Left cardiac atrium (tissue), 4 donors: ENCODE measurements at regions not wholly inside any gene's neighbourhood (a gene's known extent, or its start where the extent isn't known, plus 50 kb on each side); places are given as distances from the start of the nearest gene placed in this dataset.

Experiments used
- ATAC-seq, 2 donors: fragments of 200-7000 bp; cut with Tn5 transposase; one replicate each; pipeline ENCODE4 v1.9.1; 2020; ENCODE audit warnings: mild to moderate bottlenecking in 2 of 2, moderate library complexity in 2 of 2
- DNase-seq: peaks from one replicate; pipeline ENCODE4 v3.0.0-alpha.2; 2020
- intact Hi-C, 2 donors: fragments of 100-400 bp; cut with DNase I; formaldehyde crosslinking; loops; one replicate each; pipeline versions ENCODE4 v1.14.1 to v1.15.1; 2022 to 2023
- donor health status: DM: no; HTN: yes; CAD: no.
- donor health status: DM: no; HTN: yes; CAD: no; lungs with severe emphysema.
- donor health status: DM: yes; HTN: yes; CAD: no.
- donor health status: Dilated cardiomyopathy.

DNA sequence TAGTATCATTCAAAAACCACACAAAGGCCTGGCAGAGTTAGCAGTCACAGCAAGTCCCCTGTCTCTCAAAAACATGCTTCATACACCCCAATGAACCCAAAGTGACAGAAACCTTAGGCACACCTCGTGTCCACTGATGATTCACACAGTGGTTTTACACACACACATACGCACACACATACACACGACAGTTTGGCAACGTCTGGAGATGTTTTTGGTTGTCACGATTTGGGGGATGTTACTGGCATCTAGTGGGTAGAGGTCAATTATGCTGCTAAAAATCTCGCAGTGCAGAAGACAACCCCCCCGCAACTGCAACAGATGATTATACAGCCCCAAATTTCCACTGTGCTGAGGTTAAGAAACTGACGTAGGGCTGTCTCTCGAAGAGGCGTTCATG is 72.9 kb upstream of the PARD3B start:
- ATAC-seq, result no peak
- intact Hi-C loops, result no loop called here
- DNase-seq, result no peak

DNA sequence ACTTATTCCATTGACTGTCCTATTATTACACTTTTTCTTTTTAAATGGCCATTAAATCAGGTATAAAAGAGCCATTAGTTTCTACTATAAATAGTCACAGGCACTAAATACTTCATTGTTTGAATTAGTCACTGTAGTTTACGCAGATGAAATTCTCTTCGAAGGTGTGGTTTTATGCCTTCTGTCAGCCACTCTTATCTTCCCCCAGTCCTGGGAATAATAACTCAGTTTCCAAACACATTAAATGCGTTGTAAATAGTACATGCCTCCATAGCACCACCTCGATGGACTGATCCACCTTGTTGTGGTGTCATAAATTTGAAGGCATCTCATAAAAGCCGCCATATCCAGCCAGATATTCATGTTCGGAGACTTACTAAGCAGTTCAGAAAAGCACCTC is 72.1 kb upstream of the PARD3B start:
- ATAC-seq (no peak), DNase-seq (no peak)
- intact Hi-C loops, result no loop called here

DNA sequence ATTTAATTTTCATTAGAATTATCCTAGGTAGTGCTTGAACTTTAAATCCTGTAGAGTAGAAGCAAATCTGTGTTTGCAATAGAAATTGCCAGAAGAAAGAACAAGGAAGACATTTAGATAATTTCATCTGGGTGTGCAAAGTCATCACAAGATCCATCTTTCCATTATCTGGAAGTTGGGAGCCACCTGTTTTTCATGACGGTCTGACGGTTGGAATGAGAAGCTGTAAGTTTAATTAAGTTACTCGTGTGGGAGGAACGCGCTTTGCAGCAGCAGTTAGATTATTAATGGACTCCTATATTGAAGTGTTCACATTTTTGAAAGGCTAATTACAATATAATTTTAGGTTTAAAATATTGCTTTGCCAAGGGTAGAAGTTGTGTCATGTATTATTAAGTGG is 69.9 kb upstream of the PARD3B start:
- intact Hi-C loops, result no loop called here
- ATAC-seq, result no peak

DNA sequence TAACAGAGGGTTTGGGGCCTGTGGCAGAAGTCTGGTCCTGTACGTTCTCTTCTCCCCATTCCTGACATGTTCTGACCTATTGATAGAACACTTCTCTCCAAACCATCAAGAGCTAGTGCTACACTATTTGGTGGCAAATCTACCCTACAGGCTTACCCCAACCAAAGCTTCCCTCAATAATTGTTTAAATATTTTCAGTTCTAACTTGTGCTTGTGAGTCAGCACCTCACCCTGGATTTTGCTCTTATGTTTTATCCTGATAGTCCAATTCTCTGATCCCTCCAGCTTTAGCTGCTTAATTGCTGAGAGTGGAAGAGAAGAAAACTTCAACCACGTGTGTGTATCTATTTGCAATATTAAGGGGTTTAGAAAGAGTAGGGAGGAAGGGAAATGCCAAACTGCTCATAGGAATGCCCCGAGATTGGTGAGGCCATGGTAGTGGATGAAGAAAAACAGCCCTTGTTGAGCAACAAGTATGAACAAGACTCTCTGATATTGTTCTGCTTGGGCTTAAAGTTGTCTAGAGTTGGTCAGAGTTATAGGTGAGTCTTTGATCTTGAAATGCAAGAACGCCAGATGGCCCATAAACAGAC is 67.8 kb upstream of the PARD3B start:
- intact Hi-C loops, result no loop called here
- DNase-seq (no peak), ATAC-seq (no peak)

More for the DNA sequence above, 69.9 kb upstream of the PARD3B start:
- no peak for DNase-seq

DNA sequence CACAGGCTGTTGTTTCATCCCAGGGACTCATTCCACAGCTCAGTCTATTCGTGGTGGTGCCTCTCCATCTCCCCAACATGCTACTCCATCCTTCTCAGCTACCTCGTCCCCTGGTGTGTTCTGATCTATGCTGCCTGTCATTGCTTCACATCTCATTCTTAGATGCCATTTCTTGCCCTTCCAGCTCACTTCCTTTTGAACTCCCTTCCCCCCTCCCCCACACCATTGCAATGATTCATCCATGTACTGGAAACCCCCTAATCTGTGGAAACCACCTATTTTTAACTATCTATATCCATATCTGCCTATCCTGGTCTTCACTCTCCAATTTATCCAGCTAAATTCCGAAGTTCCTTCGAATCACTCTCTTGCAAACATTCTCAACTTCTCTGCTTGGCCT is 65.7 kb upstream of the PARD3B start:
- ATAC-seq (no peak), DNase-seq (no peak)
- intact Hi-C loops, result no loop called here

DNA sequence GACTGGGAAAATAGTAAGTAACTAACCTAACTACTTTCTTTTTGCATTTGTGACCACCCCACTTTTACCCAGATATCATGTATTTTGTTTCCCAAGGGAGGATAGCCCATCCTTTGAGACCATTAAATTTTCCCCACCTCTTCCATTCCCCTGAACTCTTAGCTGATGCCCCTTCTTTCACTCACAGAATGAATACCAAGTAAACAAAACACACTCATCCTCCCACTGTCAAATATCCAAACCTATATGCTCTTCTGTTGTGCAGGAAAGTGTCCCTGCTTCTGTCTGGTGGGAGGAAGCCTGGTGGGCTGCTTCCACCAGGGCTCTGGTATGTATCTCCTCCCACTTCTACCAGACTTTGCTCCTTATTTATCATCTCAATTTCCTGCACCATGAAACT is 64.6 kb upstream of the PARD3B start:
- intact Hi-C loops, result no loop called here
- DNase-seq, result no peak
- no peak for ATAC-seq

DNA sequence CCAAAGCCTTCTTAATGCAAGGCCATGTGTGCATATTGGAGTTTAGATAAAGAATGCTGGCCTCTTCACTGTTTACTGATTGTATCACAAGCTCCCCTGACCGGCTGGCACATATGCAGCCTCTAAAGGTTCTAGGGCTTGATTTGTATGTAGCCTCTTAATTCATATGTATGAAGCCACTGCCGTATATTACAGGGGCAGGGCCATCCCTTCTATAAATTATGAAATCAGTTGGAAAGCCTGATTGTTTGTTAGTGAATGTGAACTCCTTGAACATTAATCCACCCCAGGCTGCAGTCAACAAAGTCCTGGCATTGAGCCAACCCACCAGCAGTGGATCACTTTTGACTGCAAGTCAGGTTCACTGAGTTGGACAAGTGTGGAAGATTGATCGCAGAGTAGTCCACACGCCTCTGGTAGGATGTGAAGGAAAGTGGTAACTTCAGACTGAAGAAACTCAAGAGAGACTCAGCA is 61.6 kb upstream of the PARD3B start:
- intact Hi-C loops, result no loop called here
- ATAC-seq, result no peak
- DNase-seq, result peak; percentile 21

DNA sequence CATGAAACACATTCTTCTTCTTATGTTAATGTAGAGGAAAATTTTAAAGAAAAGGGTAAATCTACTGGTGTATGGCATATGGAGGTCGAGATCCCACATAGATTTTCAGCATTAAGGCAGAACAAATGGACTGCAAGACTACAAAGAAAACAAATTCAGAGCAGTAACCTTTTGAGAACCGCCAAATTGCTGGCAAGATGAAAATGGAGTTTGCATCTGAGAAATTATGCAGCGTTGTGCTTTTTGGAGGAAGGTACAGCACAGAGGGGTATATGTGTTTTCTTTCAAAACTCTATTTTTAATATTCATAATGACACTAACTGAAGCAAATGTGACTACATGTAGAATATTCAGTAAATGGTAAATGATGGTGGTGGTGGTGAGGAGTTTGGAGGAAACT is 59.0 kb upstream of the PARD3B start:
- no peak for ATAC-seq
- intact Hi-C loops, result no loop called here
- no peak for DNase-seq

DNA sequence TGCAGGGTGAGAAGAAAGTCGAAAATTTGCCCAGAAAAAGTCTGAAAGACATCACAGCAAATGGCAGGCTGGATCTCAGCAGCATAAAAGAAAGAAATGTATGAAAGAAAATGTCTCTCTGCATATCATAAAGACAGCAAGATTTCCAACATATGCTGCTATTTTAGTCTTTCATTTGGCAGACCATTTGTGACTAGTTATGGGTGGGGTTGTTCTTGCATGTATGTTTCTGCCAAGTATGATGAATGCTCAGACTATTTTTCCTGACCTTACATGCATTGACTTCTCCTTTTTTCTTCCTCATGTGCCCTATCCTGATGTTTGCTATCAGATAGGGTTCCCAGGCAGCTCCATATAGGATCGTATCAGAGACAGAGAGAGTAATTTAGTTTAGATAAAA is 58.5 kb upstream of the PARD3B start:
- peak in 1 of 2 donors; percentile 29 for ATAC-seq
- no peak for DNase-seq
- intact Hi-C loops, result no loop called here

DNA sequence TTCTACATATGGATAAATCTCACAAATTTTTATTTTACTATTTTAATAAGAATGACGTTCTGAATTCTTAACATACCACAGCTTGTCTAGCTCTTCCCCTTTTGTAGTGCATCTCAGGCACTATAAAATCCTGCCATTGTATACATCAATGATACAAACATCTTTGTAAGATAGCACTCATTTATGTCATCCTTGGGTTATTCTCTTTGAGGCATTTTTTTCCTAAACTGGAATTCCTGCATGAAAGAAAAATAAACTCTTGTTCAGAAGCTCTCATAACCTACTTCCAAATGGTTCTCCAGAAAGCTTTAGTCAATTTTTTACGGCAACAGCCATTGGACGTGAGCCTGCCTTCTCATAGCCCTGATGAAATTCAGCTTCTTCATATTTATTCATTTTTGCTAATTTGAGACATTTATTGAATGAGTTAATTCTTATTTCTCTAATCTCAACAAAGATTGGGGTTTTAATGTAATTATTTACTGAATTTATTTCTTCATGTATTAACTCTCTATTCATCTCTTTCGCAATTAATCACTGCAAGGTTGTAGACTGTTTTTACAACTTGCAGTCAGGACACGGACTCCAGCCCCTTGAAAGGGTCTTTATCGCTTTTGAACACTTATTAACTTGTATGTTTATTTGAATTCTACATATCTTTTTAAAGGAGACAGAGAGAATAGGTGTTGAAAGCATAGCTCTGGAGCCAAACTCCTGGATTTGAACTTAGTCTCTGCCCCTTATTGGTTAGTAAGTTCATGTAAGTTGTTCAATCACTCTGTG is 57.6 kb upstream of the PARD3B start:
- DNase-seq (no peak), ATAC-seq (no peak)
- intact Hi-C loops, result no loop called here

DNA sequence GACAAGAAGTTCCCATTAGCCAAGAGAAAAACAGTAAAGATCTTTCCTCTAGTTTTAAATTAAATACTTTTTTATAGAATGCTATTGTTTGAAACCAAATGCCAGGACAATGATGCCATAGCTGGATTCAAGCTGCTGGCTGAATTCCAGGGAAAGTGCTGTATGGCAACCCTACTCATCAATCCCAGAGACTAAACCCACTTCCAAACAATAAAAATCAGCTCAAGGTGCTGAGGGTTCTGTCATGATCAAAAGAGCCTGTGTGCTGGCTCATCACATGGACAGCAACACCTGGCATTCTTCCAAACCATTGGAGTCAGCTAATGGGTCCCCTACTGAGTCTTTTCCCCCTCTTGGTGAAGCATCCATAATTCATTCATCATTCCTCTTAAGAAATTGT is 53.7 kb upstream of the PARD3B start:
- no peak for DNase-seq
- no peak for ATAC-seq
- intact Hi-C loops, result no loop called here

DNA sequence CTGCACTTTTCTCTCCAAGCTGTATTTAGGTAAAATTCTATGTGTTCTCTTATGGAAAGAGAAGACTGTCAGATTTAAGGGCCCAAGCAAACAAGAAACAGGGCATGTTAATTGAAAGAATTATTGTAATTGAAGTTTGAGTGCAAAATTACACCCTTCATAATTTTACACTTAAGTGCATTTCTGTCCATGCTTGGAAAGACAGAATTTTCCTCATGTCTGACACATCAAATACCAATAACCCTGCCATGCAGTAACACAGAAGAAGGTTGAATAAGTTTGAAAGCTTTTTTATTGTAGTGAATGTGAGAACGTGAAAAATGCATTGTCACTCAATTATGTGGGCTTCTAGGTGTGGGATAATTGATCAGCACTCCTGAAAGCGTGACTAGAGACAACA is 52.9 kb upstream of the PARD3B start:
- intact Hi-C loops, result no loop called here

DNA sequence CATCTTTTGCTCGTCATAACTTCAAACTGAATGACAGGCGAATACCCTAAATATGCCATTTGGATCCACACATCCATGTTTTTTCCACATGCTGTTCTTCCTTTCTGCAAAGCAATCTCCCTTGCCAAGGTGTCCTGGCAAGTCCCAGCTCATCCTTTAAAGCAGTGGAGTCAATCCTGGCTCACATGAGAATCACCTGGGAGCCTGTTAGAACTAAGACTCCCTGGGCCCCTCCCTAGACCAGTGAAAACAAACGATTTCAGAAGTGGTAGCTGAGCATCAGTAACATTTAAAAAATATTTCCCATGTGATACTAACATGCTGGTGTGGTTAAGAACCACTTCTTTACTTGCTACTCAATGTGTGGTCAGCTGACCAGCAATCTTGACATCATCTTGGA is 50.6 kb upstream of the PARD3B start:
- ATAC-seq (no peak), DNase-seq (no peak)
- intact Hi-C loops, result no loop called here

More for the DNA sequence above, 52.9 kb upstream of the PARD3B start:
- DNase-seq (no peak), ATAC-seq (no peak)

DNA sequence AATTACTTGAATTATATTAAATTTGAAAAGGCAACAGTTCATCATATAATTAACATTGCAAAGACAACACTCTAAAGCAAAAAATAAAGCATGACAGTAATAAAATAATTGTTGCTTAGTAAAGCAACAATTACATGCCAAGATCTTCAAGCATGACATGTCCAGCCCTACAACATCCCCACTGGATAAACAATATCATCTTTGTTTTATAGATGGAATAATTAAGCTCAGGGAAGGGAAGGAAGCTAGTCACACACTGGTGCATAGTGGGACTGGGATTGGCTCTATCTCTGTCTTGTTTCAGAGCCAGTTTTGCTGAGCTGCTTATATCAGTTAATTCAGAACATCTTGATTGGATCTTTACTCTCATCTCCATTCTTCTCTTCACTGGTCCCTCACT is 49.9 kb upstream of the PARD3B start:
- no peak for DNase-seq
- intact Hi-C loops, result no loop called here
- ATAC-seq, result no peak
